ENCODE measurements at regions not wholly inside any gene's neighbourhood (a gene's known extent, or its start where the extent isn't known, plus 50 kb on each side); places are given as distances from the start of the nearest gene placed in this dataset.

DNA sequence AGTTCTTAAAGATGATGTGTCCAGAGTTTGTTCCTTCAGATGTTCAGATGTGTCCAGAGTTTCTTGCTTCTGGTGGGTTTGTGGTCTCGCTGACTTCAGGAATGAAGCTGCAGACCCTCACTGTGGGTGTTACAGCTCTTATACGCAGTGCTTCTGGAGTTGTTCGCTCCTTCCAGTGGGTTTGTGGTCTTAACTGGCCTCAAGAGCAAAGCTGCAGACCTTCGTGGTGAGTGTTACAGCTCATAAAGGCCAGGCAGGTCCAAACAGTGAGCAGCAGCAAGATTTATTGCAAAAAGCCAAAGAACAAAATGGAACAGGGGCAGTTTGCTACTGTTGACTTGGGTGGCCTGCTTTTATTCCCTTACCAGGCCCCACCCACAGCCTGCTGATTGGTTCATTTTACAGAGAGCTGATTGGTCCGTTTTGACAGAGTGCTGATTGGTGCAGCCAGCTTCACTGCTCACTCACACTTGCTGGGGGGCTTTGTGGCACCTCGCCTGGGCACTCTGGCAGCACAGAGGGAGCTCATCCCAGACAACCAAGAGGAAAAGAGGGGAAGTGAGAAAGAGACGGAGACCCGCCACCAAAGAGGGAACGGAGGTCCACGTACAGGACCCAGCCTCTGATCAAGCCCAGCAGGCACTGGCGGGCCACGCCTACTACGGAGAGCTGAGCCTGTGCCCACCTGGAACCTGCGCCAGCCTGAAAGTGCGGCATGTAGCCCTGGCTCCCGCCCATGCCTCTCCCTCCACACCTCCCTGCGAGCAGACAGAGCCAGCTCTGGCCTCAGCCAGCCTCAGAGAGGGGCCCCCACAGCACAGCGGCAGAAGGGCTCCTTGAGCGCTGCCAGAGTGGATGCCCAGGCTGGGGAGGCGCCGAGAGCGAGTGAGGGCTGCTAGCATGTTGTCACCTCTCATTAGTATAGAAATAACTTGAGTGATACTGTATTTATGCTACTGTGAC is 55.8 kb upstream of the SEMA3C start:
- no peak overlapping the region for H3K27ac ChIP-seq
- no peak for DNase-seq
- no peak overlapping the region for H3K4me3 ChIP-seq
- peaks cover 0 to 14% (median 5%) of the 10 kb centered on the region in 4 donors for H3K9me3 ChIP-seq
- H3K36me3 ChIP-seq: no peaks in the 10 kb centered on the region
- H3K4me1 ChIP-seq: no peaks in the 10 kb centered on the region
- 90 to 93% (median 90%) methylated on average over 22 of the region's 22 CpGs for WGBS, 5 donors
- no peaks in the 10 kb centered on the region for H3K27me3 ChIP-seq
- intact Hi-C loops (cut with DNase I; ENCODE audit: low total_unique reads): no loop called here
- TF ChIP-seq EP300 (IDR thresholded peaks at IDR 0.05) (no peak), POLR2AphosphoS5 (IDR thresholded peaks at IDR 0.05) (no peak), POLR2A (IDR thresholded peaks at IDR 0.05) (no peak)
- TF ChIP-seq, protein P1, sequence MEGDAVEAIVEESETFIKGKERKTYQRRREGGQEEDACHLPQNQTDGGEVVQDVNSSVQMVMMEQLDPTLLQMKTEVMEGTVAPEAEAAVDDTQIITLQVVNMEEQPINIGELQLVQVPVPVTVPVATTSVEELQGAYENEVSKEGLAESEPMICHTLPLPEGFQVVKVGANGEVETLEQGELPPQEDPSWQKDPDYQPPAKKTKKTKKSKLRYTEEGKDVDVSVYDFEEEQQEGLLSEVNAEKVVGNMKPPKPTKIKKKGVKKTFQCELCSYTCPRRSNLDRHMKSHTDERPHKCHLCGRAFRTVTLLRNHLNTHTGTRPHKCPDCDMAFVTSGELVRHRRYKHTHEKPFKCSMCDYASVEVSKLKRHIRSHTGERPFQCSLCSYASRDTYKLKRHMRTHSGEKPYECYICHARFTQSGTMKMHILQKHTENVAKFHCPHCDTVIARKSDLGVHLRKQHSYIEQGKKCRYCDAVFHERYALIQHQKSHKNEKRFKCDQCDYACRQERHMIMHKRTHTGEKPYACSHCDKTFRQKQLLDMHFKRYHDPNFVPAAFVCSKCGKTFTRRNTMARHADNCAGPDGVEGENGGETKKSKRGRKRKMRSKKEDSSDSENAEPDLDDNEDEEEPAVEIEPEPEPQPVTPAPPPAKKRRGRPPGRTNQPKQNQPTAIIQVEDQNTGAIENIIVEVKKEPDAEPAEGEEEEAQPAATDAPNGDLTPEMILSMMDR (IDR thresholded peaks at IDR 0.05): no peak

DNA sequence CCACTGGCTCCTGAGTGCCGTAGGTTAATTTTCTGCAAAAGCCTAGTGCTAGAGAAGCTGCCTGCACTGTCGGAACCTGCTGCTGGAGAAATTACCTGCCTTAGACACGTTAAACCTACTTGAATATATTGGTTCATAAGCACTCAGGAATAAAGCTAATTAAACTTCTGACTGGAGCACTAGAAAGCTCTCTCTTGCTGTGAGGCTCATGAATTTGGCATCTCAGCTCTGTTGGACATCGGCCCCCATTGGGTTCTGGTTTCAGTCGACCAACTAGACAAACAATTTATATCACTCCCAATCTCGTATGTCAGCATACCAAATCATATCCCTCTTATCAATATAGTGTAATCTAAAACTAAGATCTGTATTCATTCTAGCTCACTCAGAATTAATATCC is 52.4 kb upstream of the SEMA3C start:
- WGBS, 5 donors: 71 to 82% (median 71%) methylated on average over 6 of the region's 6 CpGs
- Histone ChIP-seq H3K36me3 (no peaks in the 10 kb centered on the region), H3K27ac (no peak overlapping the region), H3K9me3 (peaks cover 0 to 6% (median 0%) of the 10 kb centered on the region in 4 donors), H3K4me1 (no peaks in the 10 kb centered on the region), H3K27me3 (no peaks in the 10 kb centered on the region), H3K4me3 (no peak overlapping the region)
- intact Hi-C loops (cut with DNase I; ENCODE audit: low total_unique reads): no loop called here
- no peak for DNase-seq
- TF ChIP-seq POLR2A (IDR thresholded peaks at IDR 0.05) (no peak), POLR2AphosphoS5 (IDR thresholded peaks at IDR 0.05) (no peak), EP300 (IDR thresholded peaks at IDR 0.05) (no peak)
- TF ChIP-seq, protein P1 (IDR thresholded peaks at IDR 0.05): no peak

Small RNAs in the stretch of these regions (small RNA-seq; reads per million reads assigned to genes)
- 0 reads per million in 4 donors for gene AC004866.1
